ENCODE measurements at regions not wholly inside any gene's neighbourhood (a gene's known extent, or its start where the extent isn't known, plus 50 kb on each side); places are given as distances from the start of the nearest gene placed in this dataset.
"Not testable (repeated sequence)": the region's sequence is repeated elsewhere in the genome, so short reads cannot be mapped to it uniquely, and the experiment has no call there.

- no peak for TF ChIP-seq CTCF (IDR thresholded peaks at IDR 0.05; ENCODE audit: low read depth, low read length)
- DNase-seq (ENCODE audit: low read depth, low spot score), result no peak
- in situ Hi-C loops (cut with HindIII; ENCODE audit: low sequenced_read_pairs), result no loop called here
- no peak overlapping the region for H3K4me3 ChIP-seq (ENCODE audit: low read depth, low read length)
Observed at GRCh38 chr3:22013641-22014040, 262.6 kb upstream of the ZNF385D start.

- DNase-seq (ENCODE audit: low read depth, low spot score), result no peak
- in situ Hi-C loops (cut with HindIII; ENCODE audit: low sequenced_read_pairs), result no loop called here
- no peak overlapping the region for H3K4me3 ChIP-seq (ENCODE audit: low read depth, low read length)
- no peak for TF ChIP-seq CTCF (IDR thresholded peaks at IDR 0.05; ENCODE audit: low read depth, low read length)
Observed at GRCh38 chr3:22016197-22016596, 265.2 kb upstream of the ZNF385D start.

- H3K4me3 ChIP-seq (ENCODE audit: low read depth, low read length); in situ Hi-C loops (cut with HindIII; ENCODE audit: low sequenced_read_pairs); DNase-seq (ENCODE audit: low read depth, low spot score): not testable (repeated sequence)
Observed at GRCh38 chr3:22024638-22025037, 273.6 kb upstream of the ZNF385D start.

GRCh38 chr3:22029480-22029879 lies 278.5 kb upstream of the ZNF385D start:
- in situ Hi-C loops (cut with HindIII; ENCODE audit: low sequenced_read_pairs), result no loop called here
- DNase-seq (ENCODE audit: low read depth, low spot score), result no peak
- no peak for TF ChIP-seq CTCF (IDR thresholded peaks at IDR 0.05; ENCODE audit: low read depth, low read length)
- H3K4me3 ChIP-seq (ENCODE audit: low read depth, low read length), result no peak overlapping the region

GRCh38 chr3:22039161-22039560 lies 288.2 kb upstream of the ZNF385D start:
- in situ Hi-C loops (cut with HindIII; ENCODE audit: low sequenced_read_pairs), result no loop called here
- no peak for TF ChIP-seq CTCF (IDR thresholded peaks at IDR 0.05; ENCODE audit: low read depth, low read length)
- DNase-seq (ENCODE audit: low read depth, low spot score), result no peak
- H3K4me3 ChIP-seq (ENCODE audit: low read depth, low read length), result no peak overlapping the region

- TF ChIP-seq CTCF (IDR thresholded peaks at IDR 0.05; ENCODE audit: low read depth, low read length), result no peak
- H3K4me3 ChIP-seq (ENCODE audit: low read depth, low read length), result no peak overlapping the region
- DNase-seq (ENCODE audit: low read depth, low spot score), result no peak
- in situ Hi-C loops (cut with HindIII; ENCODE audit: low sequenced_read_pairs), result no loop called here
Observed at GRCh38 chr3:22040150-22040549, 289.1 kb upstream of the ZNF385D start.

GRCh38 chr3:22045882-22046281 lies 294.9 kb upstream of the ZNF385D start:
- no peak overlapping the region for H3K4me3 ChIP-seq (ENCODE audit: low read depth, low read length)
- in situ Hi-C loops (cut with HindIII; ENCODE audit: low sequenced_read_pairs), result no loop called here
- DNase-seq (ENCODE audit: low read depth, low spot score), result no peak
- no peak for TF ChIP-seq CTCF (IDR thresholded peaks at IDR 0.05; ENCODE audit: low read depth, low read length)

All from astrocyte of the spinal cord (primary cell).